ACC112 (cell line): ENCODE measurements at regions not wholly inside any gene's neighbourhood (a gene's known extent, or its start where the extent isn't known, plus 50 kb on each side); places are given as distances from the start of the nearest gene placed in this dataset.

Experiments used
- H2AFZ ChIP-seq: fragments of 200-600 bp; sonication (generic); one replicate; pipeline ENCODE4 v1.6.0; 2017; ENCODE audit warnings: antibody characterized with exemption, low read length; ENCODE audit not compliant: unreplicated experiment
- H3K27ac ChIP-seq: fragments of 200-600 bp; sonication (generic); 2 replicates; pipeline ENCODE4 v1.5.1; 2014; ENCODE audit warnings: low read depth, mild to moderate bottlenecking, antibody characterized with exemption, low read length, moderate library complexity
- H3K27me3 ChIP-seq: fragments of 200-600 bp; sonication (generic); 2 replicates; pipeline ENCODE4 v1.6.1; 2014; ENCODE audit warnings: mild to moderate bottlenecking, antibody characterized with exemption, low read length, moderate library complexity, mixed read lengths; ENCODE audit not compliant: insufficient read depth
- H3K36me3 ChIP-seq: fragments of 200-600 bp; sonication (generic); 2 replicates; pipeline ENCODE4 v1.6.1; 2016; ENCODE audit warnings: mild to moderate bottlenecking, antibody characterized with exemption, low read length, moderate library complexity, mixed read lengths; ENCODE audit not compliant: insufficient read depth
- H3K4me1 ChIP-seq: fragments of 200-600 bp; sonication (generic); one replicate; pipeline ENCODE4 v1.6.1; 2016; ENCODE audit warnings: low read length, mixed read lengths; ENCODE audit not compliant: insufficient read depth, unreplicated experiment, control insufficient read depth
- H3K4me3 ChIP-seq: fragments of 200-600 bp; sonication (generic); 2 replicates; pipeline ENCODE4 v1.5.1; 2014; ENCODE audit warnings: mild to moderate bottlenecking, low read depth, low read length
- H3K79me2 ChIP-seq: fragments of 200-600 bp; sonication (generic); one replicate; pipeline ENCODE4 v1.6.0; 2016; ENCODE audit warnings: low read length; ENCODE audit not compliant: control insufficient read depth, unreplicated experiment, insufficient read depth

- Histone ChIP-seq H3K4me1 (no peaks in the 10 kb centered on the region), H2AFZ (no peak overlapping the region), H3K36me3 (no peaks in the 10 kb centered on the region), H3K4me3 (no peak overlapping the region), H3K27ac (no peak overlapping the region), H3K79me2 (no peaks in the 10 kb centered on the region), H3K27me3 (no peaks in the 10 kb centered on the region)
These were observed 805.0 kb upstream of the PTPRD start for GRCh38 chr9:11417782-11418181.

- H3K27me3 ChIP-seq = no peaks in the 10 kb centered on the region
- no peak overlapping the region for H3K27ac ChIP-seq
- no peaks in the 10 kb centered on the region for H3K79me2 ChIP-seq
- no peak overlapping the region for H2AFZ ChIP-seq
- H3K4me3 ChIP-seq = no peak overlapping the region
- no peaks in the 10 kb centered on the region for H3K4me1 ChIP-seq
- H3K36me3 ChIP-seq = no peaks in the 10 kb centered on the region
These were observed 818.7 kb upstream of the PTPRD start for GRCh38 chr9:11431490-11431889.

GRCh38 chr9:11432361-11432760, 819.6 kb upstream of the PTPRD start:
- H2AFZ ChIP-seq = no peak overlapping the region
- H3K27me3 ChIP-seq = no peaks in the 10 kb centered on the region
- H3K4me3 ChIP-seq = no peak overlapping the region
- no peaks in the 10 kb centered on the region for H3K4me1 ChIP-seq
- H3K27ac ChIP-seq = no peak overlapping the region
- no peaks in the 10 kb centered on the region for H3K36me3 ChIP-seq
- no peaks in the 10 kb centered on the region for H3K79me2 ChIP-seq

- H3K36me3 ChIP-seq = no peaks in the 10 kb centered on the region
- no peaks in the 10 kb centered on the region for H3K27me3 ChIP-seq
- no peaks in the 10 kb centered on the region for H3K79me2 ChIP-seq
- no peak overlapping the region for H3K4me3 ChIP-seq
- no peaks in the 10 kb centered on the region for H3K4me1 ChIP-seq
- no peak overlapping the region for H2AFZ ChIP-seq
- no peak overlapping the region for H3K27ac ChIP-seq
These were observed 830.8 kb upstream of the PTPRD start for GRCh38 chr9:11443631-11444030.

- H3K79me2 ChIP-seq = no peaks in the 10 kb centered on the region
- H2AFZ ChIP-seq = no peak overlapping the region
- no peaks in the 10 kb centered on the region for H3K36me3 ChIP-seq
- no peaks in the 10 kb centered on the region for H3K4me1 ChIP-seq
- no peak overlapping the region for H3K27ac ChIP-seq
- H3K27me3 ChIP-seq = no peaks in the 10 kb centered on the region
- no peak overlapping the region for H3K4me3 ChIP-seq
These were observed 845.3 kb upstream of the PTPRD start for GRCh38 chr9:11457825-11458790.

- no peak overlapping the region for H2AFZ ChIP-seq
These were observed 856.9 kb upstream of the PTPRD start for GRCh38 chr9:11469745-11470144.

GRCh38 chr9:11471321-11471720, 858.5 kb upstream of the PTPRD start:
- Histone ChIP-seq H3K4me3 (no peak overlapping the region), H3K79me2 (no peaks in the 10 kb centered on the region), H3K27ac (no peak overlapping the region), H3K4me1 (no peaks in the 10 kb centered on the region), H2AFZ (no peak overlapping the region), H3K36me3 (no peaks in the 10 kb centered on the region), H3K27me3 (no peaks in the 10 kb centered on the region)

More at GRCh38 chr9:11469745-11470144, 856.9 kb upstream of the PTPRD start:
- no peaks in the 10 kb centered on the region for H3K36me3 ChIP-seq
- no peak overlapping the region for H3K27ac ChIP-seq
- H3K27me3 ChIP-seq = no peaks in the 10 kb centered on the region
- no peaks in the 10 kb centered on the region for H3K79me2 ChIP-seq
- no peak overlapping the region for H3K4me3 ChIP-seq
- H3K4me1 ChIP-seq = no peaks in the 10 kb centered on the region

GRCh38 chr9:11500780-11501179, 888.0 kb upstream of the PTPRD start:
- no peak overlapping the region for H2AFZ ChIP-seq
- H3K27ac ChIP-seq = no peak overlapping the region
- no peaks in the 10 kb centered on the region for H3K27me3 ChIP-seq
- H3K4me1 ChIP-seq = no peaks in the 10 kb centered on the region
- H3K79me2 ChIP-seq = no peaks in the 10 kb centered on the region
- H3K36me3 ChIP-seq = no peaks in the 10 kb centered on the region
- H3K4me3 ChIP-seq = no peak overlapping the region

GRCh38 chr9:11506980-11507379, 894.2 kb upstream of the PTPRD start:
- Histone ChIP-seq H3K36me3 (no peaks in the 10 kb centered on the region), H2AFZ (no peak overlapping the region), H3K4me1 (no peaks in the 10 kb centered on the region), H3K4me3 (no peak overlapping the region), H3K79me2 (no peaks in the 10 kb centered on the region), H3K27me3 (no peaks in the 10 kb centered on the region), H3K27ac (no peak overlapping the region)

GRCh38 chr9:11537566-11537965, 924.8 kb upstream of the PTPRD start:
- Histone ChIP-seq H3K36me3 (no peaks in the 10 kb centered on the region), H3K4me1 (no peaks in the 10 kb centered on the region), H3K27me3 (no peaks in the 10 kb centered on the region), H2AFZ (no peak overlapping the region), H3K79me2 (no peaks in the 10 kb centered on the region), H3K4me3 (no peak overlapping the region), H3K27ac (no peak overlapping the region)

GRCh38 chr9:11542781-11543180, 930.0 kb upstream of the PTPRD start:
- H2AFZ ChIP-seq = no peak overlapping the region
- no peaks in the 10 kb centered on the region for H3K4me1 ChIP-seq
- no peak overlapping the region for H3K4me3 ChIP-seq
- H3K36me3 ChIP-seq = no peaks in the 10 kb centered on the region
- H3K27ac ChIP-seq = no peak overlapping the region
- H3K27me3 ChIP-seq = no peaks in the 10 kb centered on the region
- H3K79me2 ChIP-seq = no peaks in the 10 kb centered on the region
